SK-N-SH (cell line): ENCODE measurements at regions not wholly inside any gene's neighbourhood (a gene's known extent, or its start where the extent isn't known, plus 50 kb on each side); places are given as distances from the start of the nearest gene placed in this dataset.

Source experiments
- JUND ChIP-seq: IDR thresholded peaks from 2 replicates; pipeline ENCODE4 v1.4.0; 2012
- PBX3 ChIP-seq: IDR thresholded peaks from 2 replicates; pipeline ENCODE4; 2012
- POLR2AphosphoS5 ChIP-seq: IDR thresholded peaks from 2 replicates; pipeline ENCODE4 v1.6.1; 2012; ENCODE audit warnings: low read depth, low read length
- RFX5 ChIP-seq: IDR thresholded peaks from 2 replicates; pipeline ENCODE4 v1.6.1; 2012; ENCODE audit warnings: mild to moderate bottlenecking, improper control_type of control experiment, low read length
- TCF12 ChIP-seq: IDR thresholded peaks from 2 replicates; pipeline ENCODE4 v1.4.0; 2012

DNA sequence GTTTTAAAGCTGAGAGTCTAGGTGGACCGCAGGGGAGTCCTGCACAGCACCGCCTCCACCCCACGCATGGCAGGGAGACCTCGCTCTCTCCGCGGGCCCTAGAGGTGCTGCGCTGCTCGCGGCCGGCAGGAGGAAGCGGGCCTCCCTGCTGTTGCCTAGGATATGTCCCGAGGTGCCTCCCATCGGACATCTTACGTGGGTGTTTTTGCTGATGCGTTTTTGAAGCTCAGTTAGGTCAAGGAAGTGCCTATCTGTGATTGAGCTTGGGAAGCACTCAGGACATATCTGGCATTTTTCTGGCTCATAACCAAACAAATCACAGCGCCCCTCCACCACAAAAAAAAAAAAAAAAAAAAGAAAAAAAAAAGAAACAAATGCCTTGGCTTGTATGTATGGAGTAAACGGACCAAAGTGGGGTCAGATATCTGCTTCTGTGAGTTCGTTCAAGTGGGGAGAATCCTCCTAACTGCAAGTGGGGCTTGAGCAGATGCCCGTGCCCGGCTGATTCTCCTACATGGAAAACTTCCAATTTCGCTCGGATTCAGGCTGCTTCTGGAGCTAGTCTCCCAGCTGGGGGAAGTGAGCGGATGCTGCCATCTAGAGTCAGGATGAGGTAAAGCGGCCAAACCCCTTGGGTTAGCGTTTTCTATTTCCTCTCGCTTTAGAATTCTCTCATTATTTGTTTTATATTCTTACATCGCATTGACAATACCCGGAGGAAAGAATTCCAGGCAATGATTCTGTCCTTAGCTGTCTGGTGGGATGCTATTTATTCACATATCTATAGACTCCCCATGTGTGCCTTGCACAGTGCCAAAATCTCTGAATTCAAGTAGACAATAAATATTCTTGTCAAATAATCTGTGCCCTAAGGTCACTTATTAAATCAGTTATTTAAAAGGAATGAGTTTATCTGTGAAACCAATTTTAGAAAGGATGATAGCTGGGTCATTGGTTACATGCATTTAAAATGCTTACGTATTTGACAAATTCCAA is 95.3 kb downstream of the CD8B2 start:
- TF ChIP-seq RFX5: no peak
- TF ChIP-seq TCF12: no peak
- no peak for TF ChIP-seq JUND
- no peak for TF ChIP-seq PBX3
- TF ChIP-seq POLR2AphosphoS5: no peak
